ENCODE measurements at regions not wholly inside any gene's neighbourhood (a gene's known extent, or its start where the extent isn't known, plus 50 kb on each side); places are given as distances from the start of the nearest gene placed in this dataset.

DNA sequence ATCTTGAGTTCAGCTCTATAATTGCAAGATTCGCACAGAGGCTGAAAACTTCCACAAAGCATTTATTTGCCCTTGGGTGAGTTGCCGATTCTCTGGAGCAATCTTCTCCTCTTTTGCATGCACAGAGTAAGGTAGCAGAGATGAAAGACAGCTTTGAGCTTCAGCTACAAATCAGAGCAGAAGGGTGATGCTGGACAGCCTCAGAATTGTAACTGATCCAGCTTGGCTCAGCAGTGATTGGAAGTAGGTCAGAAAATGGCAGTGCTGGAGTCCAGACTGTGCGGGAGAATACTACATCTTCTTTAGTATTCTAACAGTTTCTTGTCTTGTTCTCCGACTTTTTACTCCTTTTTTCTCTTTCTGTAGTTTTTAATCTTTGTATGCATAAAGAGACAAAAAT is 55.4 kb upstream of the CDC14C start:
- no peaks in the 10 kb centered on the region for H3K9me3 ChIP-seq (ENCODE audit: low read depth, low read length, poor library complexity, severe bottlenecking)
- ChIA-PET POLR2A (ENCODE audit: low non-redundant PET) (no interaction called here), CTCF (no interaction called here)
- DNase-seq (ENCODE audit: low spot score), result no peak
- no peaks in the 10 kb centered on the region for H3K36me3 ChIP-seq (ENCODE audit: insufficient read depth, low read length, poor library complexity, severe bottlenecking)
- intact Hi-C loops (cut with micrococcal nuclease; ENCODE audit: unreplicated experiment), result no loop called here
- no TSS peak for BruUV-seq (replicated peaks)
- no peak overlapping the region for H3K4me3 ChIP-seq (ENCODE audit: low read depth, low read length, poor library complexity, severe bottlenecking)
- no peaks in the 10 kb centered on the region for H3K4me1 ChIP-seq (ENCODE audit: insufficient read depth, low read length, poor library complexity, severe bottlenecking)
- H3K27me3 ChIP-seq (replicated peaks; ENCODE audit: insufficient read depth, low read depth, low read length, poor library complexity), result no peaks in the 10 kb centered on the region
- TF ChIP-seq CTCF (conservative IDR thresholded peaks at IDR 0.05; ENCODE audit: low read depth, low read length) (no peak), EZH2 (IDR thresholded peaks at IDR 0.05; ENCODE audit: borderline replicate concordance, low read depth, low read length, poor library complexity, severe bottlenecking) (no peak)
- H3K27ac ChIP-seq (ENCODE audit: low read depth, low read length, poor library complexity, severe bottlenecking), result no peak overlapping the region

DNA sequence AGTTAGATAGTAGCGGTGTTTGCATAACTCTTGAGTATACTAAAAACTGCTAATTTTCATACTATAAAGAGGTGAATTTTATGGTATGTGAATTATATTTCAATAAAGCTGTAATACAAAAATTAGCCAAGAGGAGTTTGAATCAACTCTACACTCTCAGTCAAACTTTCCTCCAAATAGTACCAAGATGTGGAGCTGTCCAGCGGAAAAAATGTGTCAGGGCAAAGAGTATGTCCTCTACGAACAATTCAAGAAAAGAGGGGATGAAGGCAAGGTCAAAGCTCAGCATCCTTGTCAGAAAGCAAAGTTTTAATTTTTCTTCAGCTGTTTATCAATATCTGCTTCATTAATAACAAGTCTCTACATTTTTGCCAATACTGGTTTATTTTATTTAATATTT is 51.8 kb upstream of the CDC14C start:
- TF ChIP-seq EZH2 (IDR thresholded peaks at IDR 0.05; ENCODE audit: borderline replicate concordance, low read depth, low read length, poor library complexity, severe bottlenecking) (no peak), CTCF (conservative IDR thresholded peaks at IDR 0.05; ENCODE audit: low read depth, low read length) (no peak)
- Histone ChIP-seq H3K27me3 (replicated peaks; ENCODE audit: insufficient read depth, low read depth, low read length, poor library complexity) (no peaks in the 10 kb centered on the region), H3K4me3 (ENCODE audit: low read depth, low read length, poor library complexity, severe bottlenecking) (no peak overlapping the region), H3K27ac (ENCODE audit: low read depth, low read length, poor library complexity, severe bottlenecking) (no peak overlapping the region), H3K4me1 (ENCODE audit: insufficient read depth, low read length, poor library complexity, severe bottlenecking) (no peaks in the 10 kb centered on the region), H3K9me3 (ENCODE audit: low read depth, low read length, poor library complexity, severe bottlenecking) (no peaks in the 10 kb centered on the region), H3K36me3 (ENCODE audit: insufficient read depth, low read length, poor library complexity, severe bottlenecking) (no peaks in the 10 kb centered on the region)
- POLR2A ChIA-PET (ENCODE audit: low non-redundant PET), result no interaction called here
- no TSS peak for BruUV-seq (replicated peaks)
- CTCF ChIA-PET, result no interaction called here
- no peak for DNase-seq (ENCODE audit: low spot score)
- intact Hi-C loops (cut with micrococcal nuclease; ENCODE audit: unreplicated experiment), result loop anchor here (10.0 kb wide), 1 partner anchor 568 kb away; no protein-coding TSS in a partner anchor
